ENCODE measurements at regions not wholly inside any gene's neighbourhood (a gene's known extent, or its start where the extent isn't known, plus 50 kb on each side); places are given as distances from the start of the nearest gene placed in this dataset.
"Not testable (repeated sequence)": the region's sequence is repeated elsewhere in the genome, so short reads cannot be mapped to it uniquely, and the experiment has no call there.

DNA sequence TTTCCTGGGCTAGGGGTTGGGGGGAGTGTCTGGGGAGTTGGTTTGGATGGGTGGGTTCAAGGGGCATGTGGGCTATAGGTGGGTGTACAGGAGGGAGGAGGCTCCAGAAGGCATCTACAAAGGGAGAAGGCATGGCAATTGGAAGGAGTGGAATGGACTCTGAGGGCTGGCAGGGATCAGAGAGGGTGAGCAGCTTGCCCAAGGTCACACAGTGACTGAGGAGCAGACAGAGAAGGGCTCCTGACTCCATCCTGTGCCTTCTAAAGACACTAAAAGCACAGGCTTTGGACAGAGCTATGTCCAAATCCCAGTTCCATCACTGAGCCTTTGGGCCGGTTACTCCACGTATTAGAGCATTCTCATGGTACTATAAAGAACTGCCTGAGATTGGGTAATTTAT lies 151.8 kb downstream of the PTPRU start:
- Histone ChIP-seq H3K27me3 (peaks cover 0 to 19% of the 10 kb centered on the region in 2 donors), H3K4me1 (no peaks in the 10 kb centered on the region), H3K4me3 (no peak overlapping the region), H3K27ac (no peak overlapping the region), H3K9me3 (no peaks in the 10 kb centered on the region), H3K36me3 (no peaks in the 10 kb centered on the region)
- DNase-seq (ENCODE audit: low spot score in 2 of 2): no peak
- WGBS, 2 donors: 70 to 72% methylated on average over 2 of the region's 2 CpGs
- TF ChIP-seq POLR2A (IDR thresholded peaks at IDR 0.05): no peak

DNA sequence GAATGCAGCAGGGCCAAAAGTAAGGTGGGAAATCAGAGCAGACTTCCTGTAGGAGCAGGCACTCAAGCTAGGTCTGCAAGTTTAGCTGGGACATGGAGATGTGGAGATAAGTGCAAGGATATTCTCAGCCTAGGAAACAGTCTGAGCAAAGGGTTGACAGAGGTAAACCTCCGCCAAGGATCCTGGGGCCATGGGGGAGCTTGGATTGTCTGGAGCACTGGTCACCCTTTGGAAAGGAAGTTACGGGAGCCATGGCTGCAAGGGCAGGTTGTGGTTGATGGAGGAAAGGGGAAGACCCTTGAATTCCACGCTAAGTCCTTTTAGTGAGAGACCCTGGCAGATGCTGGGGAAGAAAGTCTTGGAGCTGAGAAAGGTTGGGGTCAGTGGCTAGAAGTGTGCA lies 150.9 kb downstream of the PTPRU start:
- Histone ChIP-seq H3K9me3 (no peaks in the 10 kb centered on the region), H3K27ac (no peak overlapping the region), H3K4me1 (no peaks in the 10 kb centered on the region), H3K27me3 (peaks cover 0 to 25% of the 10 kb centered on the region in 2 donors), H3K4me3 (no peak overlapping the region), H3K36me3 (no peaks in the 10 kb centered on the region)
- 68 to 80% methylated on average over 3 of the region's 3 CpGs for WGBS, 2 donors
- DNase-seq (ENCODE audit: low spot score in 2 of 2): no peak
- TF ChIP-seq POLR2A (IDR thresholded peaks at IDR 0.05): no peak
- TF ChIP-seq, protein P1, sequence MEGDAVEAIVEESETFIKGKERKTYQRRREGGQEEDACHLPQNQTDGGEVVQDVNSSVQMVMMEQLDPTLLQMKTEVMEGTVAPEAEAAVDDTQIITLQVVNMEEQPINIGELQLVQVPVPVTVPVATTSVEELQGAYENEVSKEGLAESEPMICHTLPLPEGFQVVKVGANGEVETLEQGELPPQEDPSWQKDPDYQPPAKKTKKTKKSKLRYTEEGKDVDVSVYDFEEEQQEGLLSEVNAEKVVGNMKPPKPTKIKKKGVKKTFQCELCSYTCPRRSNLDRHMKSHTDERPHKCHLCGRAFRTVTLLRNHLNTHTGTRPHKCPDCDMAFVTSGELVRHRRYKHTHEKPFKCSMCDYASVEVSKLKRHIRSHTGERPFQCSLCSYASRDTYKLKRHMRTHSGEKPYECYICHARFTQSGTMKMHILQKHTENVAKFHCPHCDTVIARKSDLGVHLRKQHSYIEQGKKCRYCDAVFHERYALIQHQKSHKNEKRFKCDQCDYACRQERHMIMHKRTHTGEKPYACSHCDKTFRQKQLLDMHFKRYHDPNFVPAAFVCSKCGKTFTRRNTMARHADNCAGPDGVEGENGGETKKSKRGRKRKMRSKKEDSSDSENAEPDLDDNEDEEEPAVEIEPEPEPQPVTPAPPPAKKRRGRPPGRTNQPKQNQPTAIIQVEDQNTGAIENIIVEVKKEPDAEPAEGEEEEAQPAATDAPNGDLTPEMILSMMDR (IDR thresholded peaks at IDR 0.05): no peak
- no peak for TF ChIP-seq EP300 (IDR thresholded peaks at IDR 0.05)

GRCh38 chr1:29386453-29386852 lies 150.1 kb downstream of the PTPRU start:
- H3K9me3 ChIP-seq; DNase-seq (ENCODE audit: low spot score in 2 of 2); H3K27ac ChIP-seq; H3K4me1 ChIP-seq; H3K36me3 ChIP-seq; H3K4me3 ChIP-seq: not testable (repeated sequence)
- peaks cover 0 to 25% of the 10 kb centered on the region in 2 donors for H3K27me3 ChIP-seq
- 52 to 97% methylated on average over 1 of the region's 1 CpG for WGBS, 2 donors

DNA sequence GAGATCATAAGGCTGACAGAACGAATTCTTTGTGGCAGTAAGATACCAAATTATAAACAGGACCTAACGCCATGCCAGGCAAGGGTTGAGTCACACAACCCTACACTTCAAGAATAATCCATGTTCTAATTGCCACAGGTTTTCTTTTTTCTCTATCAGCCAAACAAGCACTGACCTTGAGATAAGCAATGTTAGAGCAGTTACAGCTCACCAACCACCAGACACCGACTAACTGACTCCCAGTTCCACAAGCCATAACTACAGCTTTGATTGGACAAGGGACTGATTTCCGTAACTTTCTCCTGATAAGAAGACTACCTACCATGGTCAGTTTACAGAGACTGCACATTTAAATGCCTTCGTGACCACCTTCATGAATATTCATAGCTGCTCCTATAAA lies 149.6 kb downstream of the PTPRU start:
- TF ChIP-seq, protein P1 (IDR thresholded peaks at IDR 0.05): no peak
- no peak for TF ChIP-seq POLR2A (IDR thresholded peaks at IDR 0.05)
- no peak for TF ChIP-seq EP300 (IDR thresholded peaks at IDR 0.05)
- H3K36me3 ChIP-seq: no peaks in the 10 kb centered on the region
- 79 to 82% methylated on average over 5 of the region's 5 CpGs for WGBS, 2 donors
- no peaks in the 10 kb centered on the region for H3K9me3 ChIP-seq
- H3K4me1 ChIP-seq: no peaks in the 10 kb centered on the region
- no peak overlapping the region for H3K4me3 ChIP-seq
- no peak for DNase-seq (ENCODE audit: low spot score in 2 of 2)
- peaks cover 0 to 24% of the 10 kb centered on the region in 2 donors for H3K27me3 ChIP-seq
- no peak overlapping the region for H3K27ac ChIP-seq

- Histone ChIP-seq H3K36me3 (no peaks in the 10 kb centered on the region), H3K4me1 (no peaks in the 10 kb centered on the region), H3K27ac (no peak overlapping the region), H3K27me3 (peaks cover 0 to 14% of the 10 kb centered on the region in 2 donors), H3K4me3 (no peak overlapping the region), H3K9me3 (peaks cover 0 to 13% (median under 1%) of the 10 kb centered on the region in 4 donors)
- DNase-seq (ENCODE audit: low spot score in 2 of 2): no peak
- WGBS, 2 donors: 77 to 85% methylated on average over 9 of the region's 9 CpGs
- TF ChIP-seq, protein P1 (IDR thresholded peaks at IDR 0.05): no peak
- TF ChIP-seq EP300 (IDR thresholded peaks at IDR 0.05) (no peak), POLR2A (IDR thresholded peaks at IDR 0.05) (no peak)
These were observed 148.2 kb downstream of the PTPRU start for GRCh38 chr1:29384496-29385015.

DNA sequence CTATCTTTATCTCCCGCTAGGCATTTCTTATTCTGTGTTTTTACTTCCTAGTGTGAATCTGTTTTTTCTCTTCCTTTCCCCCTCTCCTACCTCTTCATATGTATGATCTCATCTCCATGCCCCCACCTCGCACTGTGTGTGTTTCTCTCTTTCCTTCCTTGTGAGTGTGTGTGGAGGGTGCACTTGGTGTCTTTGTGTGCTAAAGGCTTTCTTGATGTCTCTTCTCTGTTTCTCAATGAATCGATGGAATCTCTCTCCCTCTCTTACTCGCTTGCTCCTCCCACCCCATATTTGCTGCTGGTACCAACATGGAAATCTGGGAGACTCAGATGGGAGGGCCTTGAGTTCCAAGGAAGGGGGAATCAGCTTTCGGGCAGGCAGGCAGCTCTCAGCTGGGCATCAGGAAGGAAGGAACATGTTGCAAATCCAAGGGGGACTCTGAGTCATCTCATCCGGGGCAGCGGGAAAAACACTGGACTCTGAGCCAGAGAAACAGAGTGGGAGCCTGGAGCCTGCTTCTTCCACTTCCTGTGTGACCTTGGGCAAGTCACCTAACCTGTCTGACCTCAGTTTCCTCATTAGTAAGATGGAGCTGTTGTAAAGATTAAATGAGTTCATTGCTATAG lies 147.5 kb downstream of the PTPRU start:
- DNase-seq (ENCODE audit: low spot score in 2 of 2): no peak
- 27 to 30% methylated on average over 7 of the region's 7 CpGs for WGBS, 2 donors
- peaks cover 0 to 20% (median 4%) of the 10 kb centered on the region in 4 donors for H3K9me3 ChIP-seq
- H3K4me3 ChIP-seq: no peak overlapping the region
- no peaks in the 10 kb centered on the region for H3K36me3 ChIP-seq
- no peaks in the 10 kb centered on the region for H3K4me1 ChIP-seq
- no peak overlapping the region for H3K27ac ChIP-seq
- TF ChIP-seq, protein P1 (IDR thresholded peaks at IDR 0.05): no peak
- TF ChIP-seq EP300 (IDR thresholded peaks at IDR 0.05) (no peak), POLR2A (IDR thresholded peaks at IDR 0.05) (no peak)
- H3K27me3 ChIP-seq: peaks cover 0 to 14% of the 10 kb centered on the region in 2 donors
